ENCODE measurements at regions not wholly inside any gene's neighbourhood (a gene's known extent, or its start where the extent isn't known, plus 50 kb on each side); places are given as distances from the start of the nearest gene placed in this dataset.
A peak's percentile ranks its signal among the peaks of the same experiment; 100 is the strongest.

DNA sequence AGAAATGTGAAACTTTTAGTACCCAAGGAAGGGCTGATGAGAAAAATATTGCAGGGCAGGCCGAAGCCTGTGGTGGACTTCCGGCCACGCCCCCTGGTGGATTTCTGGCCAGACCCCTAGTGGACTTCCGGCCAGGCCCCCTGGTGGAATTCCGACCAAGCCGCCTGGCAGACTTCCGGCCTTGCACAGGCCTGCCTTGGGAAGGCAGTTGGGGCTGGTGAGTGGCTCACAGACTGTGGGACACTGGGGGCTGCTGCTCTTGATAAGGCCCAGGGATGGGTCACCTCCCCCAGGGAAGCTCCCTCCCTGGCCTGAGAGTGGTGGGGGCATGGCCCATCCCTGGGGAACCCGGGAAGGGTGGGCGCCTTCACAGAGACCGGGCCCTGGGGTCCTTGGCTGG lies 116.4 kb upstream of the MKI67 start:
- CTCF ChIA-PET (ENCODE audit: low intra/inter-chr PET ratio) = no interaction called here
- no peak overlapping the region for H3K27ac ChIP-seq (ENCODE audit: extremely low read depth, low read depth, low read length)
- POLR2A ChIA-PET = no interaction called here
- in situ Hi-C loops (cut with MboI) = no loop called here
- H2AFZ ChIP-seq (ENCODE audit: low read depth, low read length) = no peak overlapping the region
- peaks cover 0 to 4% of the 10 kb centered on the region in 2 experiments; a peak in 1 of 5 replicates for H3K27me3 ChIP-seq (ENCODE audit: control insufficient read depth in 2 of 2, insufficient read depth in 2 of 2, low read length in 2 of 2)
- no peak overlapping the region for H3K4me3 ChIP-seq
- no peaks in the 10 kb centered on the region for H3K79me2 ChIP-seq (ENCODE audit: control insufficient read depth, insufficient read depth, low read length)
- peaks cover 0 to 4% of the 10 kb centered on the region in 2 experiments; a peak in 1 of 5 replicates for H3K4me1 ChIP-seq (replicated peaks in 1 of 2; ENCODE audit: control insufficient read depth in 2 of 2, insufficient read depth in 2 of 2, low read length in 2 of 2)
- FAIRE-seq = no peak
- WGBS (ENCODE audit: insufficient coverage, low coverage, missing lambda C conversion rate) = 40% methylated on average over 2 of the region's 10 CpGs
- no peaks in the 10 kb centered on the region for H4K20me1 ChIP-seq (replicated peaks; ENCODE audit: control insufficient read depth, insufficient read depth, low read length)
- intact Hi-C loops (cut with micrococcal nuclease) = no loop called here
- DNase-seq (ENCODE audit: extremely low read depth in 1 of 4, low spot score in 3 of 4) = peak in 2 of 4 experiments; percentile 9 to 24
- no peaks in the 10 kb centered on the region for H3K9me1 ChIP-seq (ENCODE audit: control insufficient read depth, insufficient read depth, low read length)
- no TSS peak for BruUV-seq (replicated peaks)
- no peaks in the 10 kb centered on the region for H3K36me3 ChIP-seq (ENCODE audit: control insufficient read depth, insufficient read depth, low read length)
- peak; percentile 81 for ATAC-seq
- no peak overlapping the region for H3K9ac ChIP-seq (ENCODE audit: insufficient read depth in 1 of 2, low read depth in 2 of 2, low read length in 2 of 2)
- no peak overlapping the region for H3K4me2 ChIP-seq (ENCODE audit: insufficient read depth, low read length)
- H3K9me3 ChIP-seq (replicated peaks; ENCODE audit: control insufficient read depth, insufficient read depth, low read depth, low read length) = no peaks in the 10 kb centered on the region
- TF ChIP-seq, protein P1, sequence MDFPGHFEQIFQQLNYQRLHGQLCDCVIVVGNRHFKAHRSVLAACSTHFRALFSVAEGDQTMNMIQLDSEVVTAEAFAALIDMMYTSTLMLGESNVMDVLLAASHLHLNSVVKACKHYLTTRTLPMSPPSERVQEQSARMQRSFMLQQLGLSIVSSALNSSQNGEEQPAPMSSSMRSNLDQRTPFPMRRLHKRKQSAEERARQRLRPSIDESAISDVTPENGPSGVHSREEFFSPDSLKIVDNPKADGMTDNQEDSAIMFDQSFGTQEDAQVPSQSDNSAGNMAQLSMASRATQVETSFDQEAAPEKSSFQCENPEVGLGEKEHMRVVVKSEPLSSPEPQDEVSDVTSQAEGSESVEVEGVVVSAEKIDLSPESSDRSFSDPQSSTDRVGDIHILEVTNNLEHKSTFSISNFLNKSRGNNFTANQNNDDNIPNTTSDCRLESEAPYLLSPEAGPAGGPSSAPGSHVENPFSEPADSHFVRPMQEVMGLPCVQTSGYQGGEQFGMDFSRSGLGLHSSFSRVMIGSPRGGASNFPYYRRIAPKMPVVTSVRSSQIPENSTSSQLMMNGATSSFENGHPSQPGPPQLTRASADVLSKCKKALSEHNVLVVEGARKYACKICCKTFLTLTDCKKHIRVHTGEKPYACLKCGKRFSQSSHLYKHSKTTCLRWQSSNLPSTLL (IDR thresholded peaks at IDR 0.05) = no peak
- TF ChIP-seq, protein P2, sequence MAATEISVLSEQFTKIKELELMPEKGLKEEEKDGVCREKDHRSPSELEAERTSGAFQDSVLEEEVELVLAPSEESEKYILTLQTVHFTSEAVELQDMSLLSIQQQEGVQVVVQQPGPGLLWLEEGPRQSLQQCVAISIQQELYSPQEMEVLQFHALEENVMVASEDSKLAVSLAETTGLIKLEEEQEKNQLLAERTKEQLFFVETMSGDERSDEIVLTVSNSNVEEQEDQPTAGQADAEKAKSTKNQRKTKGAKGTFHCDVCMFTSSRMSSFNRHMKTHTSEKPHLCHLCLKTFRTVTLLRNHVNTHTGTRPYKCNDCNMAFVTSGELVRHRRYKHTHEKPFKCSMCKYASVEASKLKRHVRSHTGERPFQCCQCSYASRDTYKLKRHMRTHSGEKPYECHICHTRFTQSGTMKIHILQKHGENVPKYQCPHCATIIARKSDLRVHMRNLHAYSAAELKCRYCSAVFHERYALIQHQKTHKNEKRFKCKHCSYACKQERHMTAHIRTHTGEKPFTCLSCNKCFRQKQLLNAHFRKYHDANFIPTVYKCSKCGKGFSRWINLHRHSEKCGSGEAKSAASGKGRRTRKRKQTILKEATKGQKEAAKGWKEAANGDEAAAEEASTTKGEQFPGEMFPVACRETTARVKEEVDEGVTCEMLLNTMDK (IDR thresholded peaks at IDR 0.05; ENCODE audit: borderline replicate concordance, insufficient read depth, low read depth, low read length, poor library complexity, severe bottlenecking) = peak; percentile 80
- TF ChIP-seq GABPA (tag; conservative IDR thresholded peaks at IDR 0.05; ENCODE audit: low read depth) = 0 out of 2 replicates have a peak, but pooled peaks have one; percentile 31
- no peak for TF ChIP-seq SREBF1 (IDR thresholded peaks at IDR 0.05; ENCODE audit: borderline replicate concordance, low read depth, low read length)
- TF ChIP-seq, protein P3, sequence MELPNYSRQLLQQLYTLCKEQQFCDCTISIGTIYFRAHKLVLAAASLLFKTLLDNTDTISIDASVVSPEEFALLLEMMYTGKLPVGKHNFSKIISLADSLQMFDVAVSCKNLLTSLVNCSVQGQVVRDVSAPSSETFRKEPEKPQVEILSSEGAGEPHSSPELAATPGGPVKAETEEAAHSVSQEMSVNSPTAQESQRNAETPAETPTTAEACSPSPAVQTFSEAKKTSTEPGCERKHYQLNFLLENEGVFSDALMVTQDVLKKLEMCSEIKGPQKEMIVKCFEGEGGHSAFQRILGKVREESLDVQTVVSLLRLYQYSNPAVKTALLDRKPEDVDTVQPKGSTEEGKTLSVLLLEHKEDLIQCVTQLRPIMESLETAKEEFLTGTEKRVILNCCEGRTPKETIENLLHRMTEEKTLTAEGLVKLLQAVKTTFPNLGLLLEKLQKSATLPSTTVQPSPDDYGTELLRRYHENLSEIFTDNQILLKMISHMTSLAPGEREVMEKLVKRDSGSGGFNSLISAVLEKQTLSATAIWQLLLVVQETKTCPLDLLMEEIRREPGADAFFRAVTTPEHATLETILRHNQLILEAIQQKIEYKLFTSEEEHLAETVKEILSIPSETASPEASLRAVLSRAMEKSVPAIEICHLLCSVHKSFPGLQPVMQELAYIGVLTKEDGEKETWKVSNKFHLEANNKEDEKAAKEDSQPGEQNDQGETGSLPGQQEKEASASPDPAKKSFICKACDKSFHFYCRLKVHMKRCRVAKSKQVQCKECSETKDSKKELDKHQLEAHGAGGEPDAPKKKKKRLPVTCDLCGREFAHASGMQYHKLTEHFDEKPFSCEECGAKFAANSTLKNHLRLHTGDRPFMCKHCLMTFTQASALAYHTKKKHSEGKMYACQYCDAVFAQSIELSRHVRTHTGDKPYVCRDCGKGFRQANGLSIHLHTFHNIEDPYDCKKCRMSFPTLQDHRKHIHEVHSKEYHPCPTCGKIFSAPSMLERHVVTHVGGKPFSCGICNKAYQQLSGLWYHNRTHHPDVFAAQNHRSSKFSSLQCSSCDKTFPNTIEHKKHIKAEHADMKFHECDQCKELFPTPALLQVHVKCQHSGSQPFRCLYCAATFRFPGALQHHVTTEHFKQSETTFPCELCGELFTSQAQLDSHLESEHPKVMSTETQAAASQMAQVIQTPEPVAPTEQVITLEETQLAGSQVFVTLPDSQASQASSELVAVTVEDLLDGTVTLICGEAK (IDR thresholded peaks at IDR 0.05) = peak; percentile 37; the same call in 1 of the 2 replicates
- TF ChIP-seq, protein P3 (CRISPR knock-in tag; IDR thresholded peaks at IDR 0.05) = no peak

Measured in K562 (cell line).